Stimulated activated CD4-positive, alpha-beta T cell treated with anti-CD3 and anti-CD28 coated beads, Interleukin-1b, Interleukin-23, amount 100 ng/mL, for 48 hours (primary cell): ENCODE measurements at regions not wholly inside any gene's neighbourhood (a gene's known extent, or its start where the extent isn't known, plus 50 kb on each side); places are given as distances from the start of the nearest gene placed in this dataset.

ENCODE experiments used
- DNase-seq: peaks from one replicate; pipeline ENCODE4 v3.0.0-alpha.2; 2020

DNA sequence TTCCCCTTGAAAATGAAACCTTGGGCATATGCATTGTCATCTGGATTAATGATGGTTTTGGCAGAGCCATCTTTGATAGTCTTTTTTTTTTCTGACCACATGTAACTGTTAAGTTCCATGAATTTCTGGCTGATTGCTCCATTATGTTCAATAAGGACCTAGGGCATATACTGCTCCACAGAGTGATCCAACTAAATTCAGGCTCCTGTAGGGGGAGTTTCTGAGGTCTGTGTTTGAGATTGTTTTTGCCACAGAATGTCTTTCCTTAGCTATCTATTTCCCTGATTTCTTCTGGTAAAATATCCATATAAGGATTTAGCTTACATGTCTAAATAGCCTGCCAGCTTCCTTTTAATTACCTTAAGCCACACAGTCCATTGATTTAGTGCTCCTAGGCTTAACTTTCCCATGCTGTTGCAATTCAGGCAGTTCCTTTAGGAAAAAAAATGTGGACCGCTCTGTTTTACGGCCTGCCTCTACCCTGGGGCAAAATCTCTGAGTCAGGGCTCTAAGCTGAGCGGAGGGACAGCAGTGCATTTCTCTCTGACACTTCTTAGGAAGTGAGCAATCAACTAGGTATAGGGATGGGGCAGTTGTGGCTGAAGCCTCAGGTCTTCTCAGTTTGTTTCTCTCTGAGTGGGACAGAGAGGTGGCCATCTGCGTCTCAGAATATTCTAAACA, 796.2 kb downstream of the NR2F2 start:
- no peak for DNase-seq

DNA sequence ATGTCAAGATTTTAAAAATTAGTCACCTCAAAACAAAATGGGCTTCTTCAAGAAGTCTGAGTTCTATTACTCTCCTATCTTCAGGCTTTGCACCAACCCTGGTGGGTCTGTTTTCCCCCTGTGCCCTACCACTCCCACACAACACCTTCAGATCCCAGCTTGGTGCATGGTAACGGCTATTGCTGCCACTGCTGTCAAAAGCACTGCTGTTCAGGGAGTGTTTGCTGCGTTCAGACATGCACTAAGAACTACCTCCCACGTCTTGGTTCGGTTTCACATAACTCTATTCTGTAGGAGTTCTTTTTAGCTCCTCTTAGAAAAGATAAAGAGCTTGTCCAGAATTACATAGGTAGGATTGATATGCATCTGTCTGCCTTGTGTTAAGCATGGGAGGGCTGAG, 799.2 kb downstream of the NR2F2 start:
- DNase-seq, result no peak

DNA sequence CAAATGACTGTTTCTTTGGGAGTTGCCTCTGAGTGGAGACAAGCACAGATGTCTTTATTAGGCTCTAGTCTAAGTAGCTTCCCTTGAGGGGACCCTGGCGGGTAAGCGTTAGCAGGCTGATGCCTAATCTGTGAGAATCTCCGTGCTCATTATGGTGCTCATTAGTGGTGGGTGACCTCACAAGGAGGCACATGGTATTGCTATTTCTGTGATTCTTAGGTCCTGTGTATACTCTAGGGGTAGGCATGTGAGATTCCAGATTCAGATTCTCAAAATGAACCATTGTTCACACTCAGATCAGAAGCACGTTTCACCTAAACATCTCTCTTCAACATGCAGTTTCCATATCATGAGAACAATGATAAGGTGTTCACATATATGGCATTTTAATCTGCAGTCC, 809.7 kb downstream of the NR2F2 start:
- DNase-seq, result no peak

- no peak for DNase-seq
Measured at GRCh38 chr15:97141360-97141759, 810.9 kb downstream of the NR2F2 start.

DNA sequence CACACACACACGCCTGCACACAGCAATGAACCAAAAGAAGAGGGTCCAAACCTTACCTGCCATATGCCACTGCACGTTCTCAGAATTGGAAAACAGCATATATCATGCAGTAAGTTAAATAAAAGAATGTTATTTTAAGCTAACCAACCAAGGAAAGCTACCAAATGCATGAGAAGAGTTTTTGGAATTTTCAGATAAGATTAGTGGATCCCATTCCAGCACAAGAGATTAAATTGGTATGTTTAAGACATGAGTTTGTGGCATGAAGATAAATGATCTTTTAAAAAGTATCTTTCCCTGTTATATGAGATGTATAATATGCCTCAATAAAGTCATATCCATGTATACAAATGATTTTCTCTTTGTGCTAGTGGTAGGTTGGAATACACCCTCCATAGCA, 811.4 kb downstream of the NR2F2 start:
- no peak for DNase-seq

DNA sequence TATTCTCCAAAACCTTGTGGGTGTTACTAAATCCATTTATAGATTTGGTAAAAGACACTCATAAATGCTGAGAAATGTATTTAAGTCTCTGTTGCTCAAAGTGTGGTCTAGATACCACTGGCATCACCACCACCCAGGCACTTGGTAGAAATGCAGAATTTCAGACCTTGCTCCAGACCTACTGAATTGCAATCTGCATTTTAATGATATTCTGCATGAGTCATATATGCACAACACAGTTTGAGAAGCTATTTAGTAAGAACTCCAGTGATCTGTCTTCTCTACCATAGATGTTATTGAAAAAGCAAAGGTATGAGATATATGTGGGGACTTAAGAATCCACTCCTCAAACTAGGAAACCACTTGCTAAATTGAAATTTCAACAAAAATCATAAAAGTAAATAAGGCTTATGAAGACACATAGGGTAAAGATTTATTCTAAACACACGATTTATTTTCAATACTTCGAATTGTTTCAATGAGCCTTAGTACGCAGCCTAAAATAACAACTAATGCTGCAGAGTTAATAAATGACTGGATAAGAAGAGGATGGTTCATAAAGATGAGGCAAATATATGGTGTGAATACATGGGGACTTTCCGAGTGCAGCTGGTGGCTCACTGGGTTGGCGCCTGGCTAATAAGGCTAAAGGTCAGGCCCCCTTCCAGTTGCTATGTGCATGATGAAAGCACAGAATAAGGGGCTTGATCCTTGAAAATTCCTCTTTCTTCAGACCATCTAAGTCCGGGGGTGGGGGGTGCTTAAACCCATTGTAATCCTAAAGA, 813.3 kb downstream of the NR2F2 start:
- DNase-seq, result no peak

DNA sequence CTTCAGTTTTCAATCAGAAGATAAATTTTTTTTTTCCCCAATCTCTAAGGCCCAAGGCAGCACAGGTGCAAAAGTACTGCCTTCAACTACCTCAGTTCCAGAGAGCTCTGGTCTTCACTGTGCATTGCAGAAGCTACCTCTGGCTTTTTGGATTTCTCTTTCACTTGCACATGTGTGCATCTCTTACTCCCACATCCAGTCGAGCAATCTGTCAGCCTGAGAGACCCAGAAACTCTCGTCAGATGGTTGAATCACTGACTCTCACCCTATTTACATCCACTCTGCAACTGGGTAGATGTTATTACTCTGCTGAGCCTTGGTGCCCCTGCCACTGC, 813.8 kb downstream of the NR2F2 start:
- no peak for DNase-seq

DNA sequence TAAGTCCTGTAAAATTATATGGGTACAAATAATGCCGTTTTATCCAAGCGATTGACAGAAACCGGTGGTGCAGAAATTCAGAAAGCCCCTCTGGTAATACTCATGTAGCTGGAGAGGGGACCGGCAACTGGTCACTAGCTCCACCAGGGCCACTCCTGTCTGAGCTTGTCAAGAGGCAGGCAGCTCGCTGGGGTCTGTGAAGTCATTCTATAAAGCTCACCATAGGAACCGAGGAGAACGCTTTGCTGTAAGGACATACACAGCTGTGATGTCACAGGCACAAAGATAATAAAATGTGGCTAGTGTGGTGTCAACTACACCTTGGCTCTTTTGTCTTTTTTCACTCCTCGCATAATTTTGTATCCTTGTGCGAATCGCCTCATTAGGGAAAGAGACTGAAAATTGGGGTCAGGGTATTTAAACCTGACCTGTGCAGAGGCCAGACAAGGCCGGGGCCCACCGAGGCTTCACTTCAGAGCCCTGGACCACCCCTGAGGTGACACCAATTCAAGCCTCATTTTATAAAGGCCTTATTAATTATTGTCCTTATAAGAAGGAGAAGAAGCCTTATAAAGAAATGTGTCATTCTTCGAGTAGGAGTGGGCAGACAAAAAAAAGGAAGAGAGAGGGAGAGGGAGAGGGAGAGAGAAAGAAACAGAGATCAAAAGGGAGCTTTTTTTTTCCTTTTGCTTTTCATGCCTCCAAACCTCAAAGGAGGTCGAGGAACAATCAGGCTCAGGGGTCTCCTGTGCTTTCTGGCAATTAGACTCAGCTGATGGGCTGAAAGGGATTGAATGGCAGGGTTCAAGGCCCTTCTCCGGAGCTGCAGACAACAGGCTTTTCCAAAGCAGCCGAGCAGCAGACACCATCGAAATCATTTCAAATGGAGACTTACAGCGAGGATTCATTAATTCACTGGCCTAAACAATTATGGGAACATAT, 813.3 kb upstream of the ARRDC4 start:
- no peak for DNase-seq

- no peak for DNase-seq
Measured at GRCh38 chr15:97153356-97153965, 807.0 kb upstream of the ARRDC4 start.

DNA sequence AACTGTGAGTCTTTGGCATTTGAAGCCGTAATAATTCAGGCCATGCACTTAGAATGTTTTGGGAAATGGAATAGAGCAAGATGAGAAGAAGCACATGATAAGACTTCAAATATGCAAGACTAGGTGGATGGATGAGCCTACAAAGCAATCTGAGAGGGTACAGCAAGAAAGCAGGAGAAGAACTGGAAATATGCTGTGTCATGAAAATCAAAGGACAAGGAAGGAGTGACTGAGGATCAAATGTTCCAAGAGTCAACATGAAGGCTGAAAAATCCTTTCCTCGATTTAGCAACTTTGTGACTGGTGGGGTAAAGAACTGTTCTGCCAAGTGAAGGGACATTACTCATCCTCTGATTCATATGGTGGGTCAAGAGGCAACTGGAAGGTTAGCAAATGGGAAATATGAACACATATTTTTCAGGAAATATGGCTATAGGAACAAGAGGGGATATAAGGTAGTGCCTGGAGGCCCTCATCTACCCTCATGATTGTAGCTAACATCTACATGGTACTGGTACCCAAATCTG, 803.7 kb upstream of the ARRDC4 start:
- DNase-seq, result no peak

- DNase-seq, result no peak
Measured at GRCh38 chr15:97162805-97163495, 797.6 kb upstream of the ARRDC4 start.

- DNase-seq, result no peak
Measured at GRCh38 chr15:97165205-97165604, 795.3 kb upstream of the ARRDC4 start.

DNA sequence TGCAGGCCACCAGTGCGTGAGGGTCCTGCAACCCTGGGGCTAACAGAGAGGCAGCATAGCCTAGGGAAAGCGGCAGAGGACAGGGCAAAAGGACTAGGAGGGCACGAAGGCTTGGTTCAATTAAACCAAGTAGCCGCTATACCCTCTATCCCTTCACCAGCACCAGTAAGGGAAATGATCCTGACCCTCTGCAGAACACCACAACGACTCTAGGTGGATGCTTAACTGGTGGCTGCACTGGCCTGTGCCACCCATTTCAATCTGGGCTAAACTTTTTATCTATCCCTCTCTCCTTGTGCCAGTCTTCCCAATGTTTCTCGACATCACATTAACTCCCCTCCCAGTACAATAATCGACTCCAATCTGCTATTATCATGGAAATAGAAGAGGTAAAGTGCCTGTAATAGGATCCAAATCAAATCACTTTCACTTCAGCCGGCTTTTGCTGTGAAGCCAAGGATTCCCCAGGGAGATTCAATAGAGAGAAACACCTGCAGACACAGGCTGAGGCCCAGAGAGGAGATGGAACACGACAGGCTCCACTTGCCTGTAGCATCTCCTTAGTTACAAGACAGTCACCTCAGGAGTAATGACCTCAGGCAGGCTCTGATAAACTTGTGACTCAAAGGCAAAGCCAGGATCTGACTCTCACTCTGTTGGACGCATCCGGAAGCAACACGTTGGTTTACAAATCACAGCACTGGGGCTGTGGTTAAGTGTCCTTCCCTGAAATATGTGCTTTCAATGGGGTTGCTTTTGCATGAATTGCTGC, 791.6 kb upstream of the ARRDC4 start:
- DNase-seq, result no peak

DNA sequence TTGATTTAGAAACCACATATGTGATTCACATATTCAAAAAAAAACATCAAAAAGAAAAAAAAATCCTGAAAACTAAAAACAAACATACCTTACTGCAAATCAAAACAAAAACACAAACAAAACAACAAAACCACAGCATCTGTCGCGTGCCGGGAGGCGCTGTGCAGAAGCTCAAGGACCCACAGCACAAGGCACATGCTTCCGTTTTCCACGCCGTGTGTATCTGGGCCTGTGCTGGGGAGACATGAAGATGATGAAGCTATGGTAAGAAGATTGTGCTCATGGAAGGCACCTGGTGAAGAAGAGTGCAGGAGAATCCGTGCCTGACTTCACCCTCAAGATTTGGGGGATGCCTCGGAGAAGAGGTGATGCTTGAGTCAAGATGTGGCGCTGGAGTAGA, 788.9 kb upstream of the ARRDC4 start:
- DNase-seq, result no peak

GRCh38 chr15:97174886-97175540, 785.5 kb upstream of the ARRDC4 start:
- DNase-seq, result no peak

DNA sequence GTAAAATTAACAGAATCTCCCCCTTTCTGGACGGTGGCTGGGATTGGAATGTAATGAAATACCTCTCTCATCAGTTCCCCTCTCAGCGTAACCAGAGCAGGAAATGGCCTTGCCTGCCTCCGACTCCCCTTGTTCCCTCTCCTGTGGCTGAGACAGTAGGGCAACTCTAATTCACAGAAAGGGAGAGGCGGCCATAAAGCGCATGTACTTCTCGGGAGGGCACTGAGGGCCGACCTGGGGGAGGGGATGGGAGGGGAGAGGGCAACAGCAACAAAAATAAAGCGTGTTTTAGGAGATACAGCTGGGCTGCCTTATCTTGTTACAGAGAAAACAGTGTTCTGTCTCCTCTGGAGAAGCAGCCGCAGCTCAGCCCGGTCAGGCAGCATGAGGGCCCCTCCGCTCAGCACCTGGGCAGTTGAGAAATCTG, 783.3 kb upstream of the ARRDC4 start:
- no peak for DNase-seq

DNA sequence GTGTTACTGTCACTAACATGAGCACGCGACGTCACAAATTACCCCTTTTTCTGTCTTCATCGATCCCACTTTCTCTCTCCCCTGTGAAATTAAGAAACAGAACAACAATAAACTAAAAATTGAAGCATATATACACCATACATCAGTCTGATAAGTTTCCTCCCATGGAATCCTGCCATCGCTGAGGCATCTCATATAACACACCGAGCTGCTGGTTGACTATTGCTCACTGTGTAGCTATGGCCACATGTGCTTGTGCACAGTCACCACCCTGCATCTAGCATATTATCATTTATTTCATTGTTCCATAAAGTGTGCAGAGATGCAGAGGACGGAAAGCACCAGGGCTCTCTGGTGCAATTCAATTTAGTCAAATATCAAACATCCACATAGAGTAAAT, 777.9 kb upstream of the ARRDC4 start:
- DNase-seq, result no peak

GRCh38 chr15:97189162-97189780, 771.2 kb upstream of the ARRDC4 start:
- DNase-seq, result no peak

DNA sequence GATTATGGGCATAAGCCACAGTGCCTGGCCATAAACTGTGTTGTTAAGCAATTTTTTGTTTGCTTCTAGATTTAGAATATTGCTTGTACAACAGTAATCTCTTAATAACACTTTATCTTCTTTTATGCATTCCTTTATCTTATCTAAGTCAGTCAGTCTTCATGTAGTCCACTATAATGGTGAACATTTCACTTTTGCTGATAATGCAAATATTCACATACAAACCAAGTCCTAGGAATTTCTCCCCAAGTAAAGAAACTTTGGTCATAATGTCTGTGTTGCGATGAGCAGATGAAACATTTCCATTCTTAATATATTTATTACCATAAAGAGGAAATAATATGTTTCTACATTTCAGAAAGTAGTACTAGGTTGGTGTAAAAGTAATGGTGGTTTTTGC, 765.8 kb upstream of the ARRDC4 start:
- DNase-seq, result no peak
